Stimulated activated CD4-positive, alpha-beta T cell treated with anti-CD3 and anti-CD28 coated beads, Interleukin-12 subunit alpha, Interleukin-12 subunit beta, amount 100 ng/mL, for 4 hours (primary cell): ENCODE measurements at regions not wholly inside any gene's neighbourhood (a gene's known extent, or its start where the extent isn't known, plus 50 kb on each side); places are given as distances from the start of the nearest gene placed in this dataset.

ENCODE experiments used
- DNase-seq: peaks from one replicate; pipeline ENCODE4 v3.0.0-alpha.2; 2020

DNA sequence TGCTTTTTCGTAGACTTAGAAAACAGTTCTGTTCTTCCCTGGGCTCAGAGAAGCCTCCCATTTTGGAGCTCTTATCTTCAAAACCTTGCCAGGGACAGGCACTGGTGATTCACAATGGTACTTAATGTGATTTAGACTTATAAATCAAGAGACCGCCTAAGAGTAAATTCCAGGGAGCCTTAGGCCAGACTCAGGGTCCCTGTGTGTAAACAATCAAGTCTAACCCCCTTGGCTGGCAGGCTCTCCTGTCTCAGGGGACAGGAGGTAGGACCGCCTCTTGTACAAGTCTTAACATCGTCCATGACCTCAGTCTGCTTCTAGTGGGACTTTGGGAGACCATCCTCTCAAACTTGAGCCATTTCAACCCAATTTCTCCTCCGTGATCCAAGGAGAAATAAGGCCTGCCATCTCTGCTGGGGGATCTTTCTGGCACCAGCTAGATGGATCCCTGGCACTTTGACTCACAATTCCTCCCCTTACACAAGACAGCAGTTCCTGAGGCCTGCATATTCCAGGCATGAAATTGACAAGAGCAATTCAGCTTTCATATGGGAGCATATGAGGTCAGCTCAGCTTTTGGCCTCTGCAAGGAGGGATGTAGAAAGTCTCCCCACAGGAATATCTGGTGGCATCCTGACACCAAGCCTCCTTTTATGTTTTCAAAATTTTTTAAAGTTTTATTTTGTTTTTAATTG lies 487.0 kb downstream of the TNS1 start:
- no peak for DNase-seq

DNA sequence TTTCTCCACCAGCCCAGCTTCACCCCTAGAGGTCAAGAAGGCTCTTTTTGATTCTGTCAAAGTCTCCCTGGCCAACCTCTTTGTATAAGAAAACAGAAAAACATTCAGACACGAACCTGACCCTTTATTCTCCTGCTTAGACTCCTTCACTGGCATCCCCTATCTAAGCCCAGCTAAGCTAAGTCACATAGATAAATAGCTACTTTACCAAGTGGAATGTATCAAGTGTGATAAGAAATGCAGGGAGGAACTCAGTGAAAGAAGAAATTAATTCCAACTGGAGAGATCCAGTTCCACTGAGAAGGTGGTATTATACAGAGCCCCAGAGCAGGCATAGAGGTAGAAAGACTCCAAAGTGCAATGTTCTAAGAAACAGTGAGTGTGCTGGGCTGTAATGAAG lies 489.5 kb downstream of the TNS1 start:
- no peak for DNase-seq

DNA sequence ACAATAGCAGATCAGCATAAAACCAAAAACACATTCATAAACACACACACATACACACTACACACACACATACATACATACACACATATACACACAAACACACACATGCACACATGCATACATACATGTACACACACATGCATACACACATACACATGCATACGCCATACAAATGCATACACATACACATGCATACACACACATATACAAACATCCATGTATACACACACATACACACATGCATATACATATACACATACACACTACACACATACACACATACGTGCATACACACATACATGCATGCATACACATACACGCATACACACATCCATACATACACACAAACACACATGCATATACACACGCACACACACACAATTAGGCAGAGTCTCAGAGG lies 490.1 kb downstream of the TNS1 start:
- DNase-seq, result no peak

DNA sequence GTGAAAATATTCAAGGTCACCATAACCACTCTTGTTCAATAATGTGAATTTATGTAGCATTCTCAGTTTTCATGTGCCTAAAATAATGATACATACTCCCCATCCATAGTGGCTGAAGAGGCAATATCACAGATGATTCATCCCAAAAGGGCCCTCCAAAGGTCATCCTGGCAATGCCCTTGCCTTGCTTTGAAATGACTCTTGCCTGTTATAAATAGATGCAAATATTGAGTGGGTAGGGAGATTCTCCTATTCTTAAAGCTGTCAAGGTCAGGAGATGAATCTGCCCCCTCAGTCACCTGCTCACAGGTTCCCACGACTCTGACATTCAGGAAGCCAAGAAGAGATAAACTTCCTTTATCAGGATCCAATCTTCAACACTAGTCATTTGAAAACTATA lies 490.5 kb downstream of the TNS1 start:
- DNase-seq, result no peak

DNA sequence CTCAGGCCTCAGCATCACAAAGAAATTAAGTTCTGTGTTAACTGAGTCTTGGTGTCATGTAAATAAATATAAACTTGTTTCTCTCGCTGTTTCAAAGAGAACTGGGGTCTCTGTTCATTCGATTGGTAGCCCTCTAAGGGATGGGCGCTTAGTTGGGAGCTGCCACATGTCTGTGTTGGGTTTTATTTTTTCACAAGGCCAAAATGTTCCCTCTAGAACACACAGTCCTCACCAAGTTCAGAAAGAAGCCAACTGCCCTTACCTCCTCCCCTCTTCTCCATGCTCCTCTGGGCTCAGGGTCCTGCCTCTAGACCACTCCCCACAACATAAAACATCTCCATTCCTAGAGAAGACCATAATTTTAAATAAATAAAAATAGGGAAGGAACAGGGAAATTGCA lies 490.9 kb downstream of the TNS1 start:
- no peak for DNase-seq

GRCh38 chr2:217510771-217511291 lies 492.0 kb downstream of the TNS1 start:
- DNase-seq, result peak; percentile 10

- DNase-seq, result no peak
Measured at GRCh38 chr2:217505303-217505702, 497.5 kb downstream of the TNS1 start.

DNA sequence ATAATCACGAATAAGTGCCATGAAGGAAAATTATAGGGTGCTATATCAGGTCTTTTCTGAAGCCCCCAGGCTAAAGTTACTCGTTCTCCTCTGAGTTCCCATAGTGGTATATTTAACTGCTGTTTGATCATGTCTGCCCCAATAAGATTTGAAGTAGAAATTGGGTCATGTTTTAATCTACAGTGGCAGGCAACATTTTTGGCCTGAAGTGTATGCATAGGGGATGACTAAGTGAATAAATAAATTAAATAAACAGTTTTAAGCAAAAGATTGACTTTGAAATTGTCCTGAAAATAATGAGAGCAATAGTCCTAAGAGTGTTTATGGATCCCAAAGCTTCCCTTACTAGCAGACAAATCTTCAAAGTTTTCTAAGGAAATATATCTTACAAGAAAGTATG lies 500.9 kb downstream of the TNS1 start:
- DNase-seq, result no peak

GRCh38 chr2:217497843-217498377 lies 504.9 kb downstream of the TNS1 start:
- no peak for DNase-seq

- DNase-seq, result no peak
Measured at GRCh38 chr2:217494557-217494956, 508.2 kb downstream of the TNS1 start.

DNA sequence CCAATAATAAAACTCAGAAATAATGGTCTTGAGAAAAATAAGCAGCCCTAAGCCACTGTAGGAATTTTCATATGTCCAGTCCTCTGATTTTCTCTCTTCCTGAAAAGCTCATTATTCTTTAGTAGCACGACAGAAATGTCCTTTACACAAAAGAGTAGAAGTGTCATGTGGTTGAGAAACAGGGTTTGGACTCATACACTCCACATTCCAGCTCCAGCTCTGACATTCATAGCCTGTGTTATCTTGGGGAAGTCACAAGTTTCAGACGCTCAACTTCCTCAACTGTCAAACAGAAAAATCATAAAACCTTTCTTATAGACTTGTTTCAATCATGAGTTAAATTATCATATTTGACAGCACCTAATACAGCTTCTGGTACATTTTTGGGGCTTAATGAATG lies 511.5 kb downstream of the TNS1 start:
- no peak for DNase-seq

- DNase-seq, result no peak
Measured at GRCh38 chr2:217489145-217489960, 513.4 kb downstream of the TNS1 start.

DNA sequence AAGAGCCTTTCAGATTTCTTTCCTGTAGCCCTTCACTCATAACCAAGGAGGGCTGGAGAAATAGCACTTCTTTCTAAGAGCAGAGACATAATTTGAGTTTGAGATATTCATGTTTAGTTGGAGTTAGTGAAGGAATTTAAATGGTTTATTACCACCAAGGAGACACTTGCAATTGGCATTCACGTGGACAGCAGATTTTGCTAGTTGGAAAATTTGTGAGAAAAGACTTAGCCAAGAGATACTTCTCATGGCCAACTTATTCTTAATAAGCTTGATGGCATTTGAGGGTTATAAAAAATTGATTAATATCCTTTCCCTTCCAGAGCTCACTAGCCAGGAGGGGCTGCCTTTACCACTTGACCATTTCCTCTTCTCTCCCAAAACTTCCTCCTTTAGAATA lies 518.7 kb downstream of the TNS1 start:
- no peak for DNase-seq

- DNase-seq, result no peak
Measured at GRCh38 chr2:217482056-217482710, 520.6 kb downstream of the TNS1 start.

- DNase-seq, result no peak
Measured at GRCh38 chr2:217481577-217481976, 521.2 kb downstream of the TNS1 start.

DNA sequence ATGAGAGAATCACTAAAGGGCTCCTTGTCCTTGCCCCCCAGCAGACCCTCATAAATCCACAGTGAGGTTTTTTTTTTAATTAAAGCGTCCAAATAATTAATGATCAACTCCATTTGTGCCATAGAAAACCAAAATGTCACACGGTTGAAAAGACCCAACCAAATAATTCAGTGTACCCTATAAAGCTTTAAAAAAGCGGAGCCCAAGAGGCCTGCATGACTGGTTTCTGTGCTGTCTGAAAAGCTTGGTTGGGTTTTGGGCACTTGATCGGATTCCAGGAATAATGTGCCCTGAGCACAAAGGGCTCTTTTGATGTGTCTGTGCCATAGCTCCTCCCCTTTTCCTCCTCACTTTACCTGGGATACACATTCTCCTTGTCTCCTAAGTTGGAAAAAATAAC lies 523.2 kb downstream of the TNS1 start:
- DNase-seq, result no peak

GRCh38 chr2:217478831-217479455 lies 523.9 kb downstream of the TNS1 start:
- DNase-seq, result no peak

GRCh38 chr2:217477583-217477982 lies 525.2 kb downstream of the TNS1 start:
- no peak for DNase-seq

DNA sequence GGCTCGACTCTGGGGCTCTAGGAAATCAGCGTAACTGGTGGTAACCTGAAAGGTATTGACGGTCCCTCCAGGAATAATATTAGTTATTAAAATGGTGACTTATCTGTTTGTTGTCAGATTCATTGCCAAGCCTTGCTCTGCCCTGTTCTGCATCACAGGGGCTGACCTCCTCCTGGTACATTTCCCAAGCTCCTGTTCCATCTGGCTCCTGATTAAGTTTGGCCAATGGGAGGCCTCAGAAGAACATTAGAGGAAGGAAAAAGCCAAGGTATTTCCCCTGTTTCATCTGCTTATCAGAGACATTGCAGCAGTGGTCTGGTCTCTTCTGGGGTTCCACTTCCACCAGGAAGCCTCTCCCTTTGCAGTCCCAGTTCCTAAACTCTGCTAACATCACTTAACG lies 527.0 kb downstream of the TNS1 start:
- no peak for DNase-seq

DNA sequence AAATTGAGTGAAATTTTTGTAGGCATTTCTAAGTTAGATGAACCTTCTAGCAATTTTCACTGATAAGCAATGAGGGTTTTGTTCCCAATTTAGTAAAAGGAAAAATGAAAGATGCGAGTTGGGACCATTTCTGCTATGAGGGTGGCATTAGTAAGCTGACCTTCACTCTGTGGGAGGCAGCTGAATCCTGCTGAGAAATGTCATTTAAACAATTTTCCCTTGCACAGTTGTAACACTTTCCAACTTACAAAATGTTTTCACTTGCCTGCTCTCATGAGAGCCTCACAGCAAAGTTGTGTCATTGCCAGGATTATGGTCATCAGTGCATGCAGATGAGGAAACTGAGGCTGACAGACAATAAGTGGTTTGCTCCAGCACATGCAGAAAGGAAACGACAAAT lies 527.7 kb downstream of the TNS1 start:
- DNase-seq, result no peak

DNA sequence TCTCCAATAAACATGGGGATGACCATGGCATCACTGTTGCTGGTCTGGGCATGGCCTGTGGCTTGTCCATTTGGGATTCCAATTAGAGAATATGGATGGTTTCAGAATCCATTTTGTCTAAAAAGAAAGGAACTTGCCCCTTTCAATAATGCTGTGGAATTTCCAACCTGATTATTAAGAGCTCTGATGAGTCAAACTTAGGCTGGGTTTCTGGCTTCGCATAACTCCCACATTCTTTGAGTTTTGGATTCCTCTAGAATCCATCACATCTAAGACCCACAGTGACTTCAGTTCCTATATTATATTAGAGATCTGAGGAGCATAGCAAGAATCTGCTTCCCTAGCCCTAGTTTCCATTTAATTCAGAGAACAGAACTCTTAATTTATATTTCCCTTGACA lies 531.5 kb downstream of the TNS1 start:
- DNase-seq, result no peak

- no peak for DNase-seq
Measured at GRCh38 chr2:217469203-217469810, 533.5 kb downstream of the TNS1 start.
